Transverse colon (tissue), 4 donors: ENCODE measurements at regions not wholly inside any gene's neighbourhood (a gene's known extent, or its start where the extent isn't known, plus 50 kb on each side); places are given as distances from the start of the nearest gene placed in this dataset.

Experiments
- DNase-seq: peaks from one replicate; pipeline ENCODE4 v3.0.0-alpha.2; 2019
- H3K27ac ChIP-seq, 4 donors: fragments of 200-600 bp; sonication (generic); 2 replicates each; pipeline ENCODE4 v1.5.1; 2016 to 2018; ENCODE audit warnings: inconsistent platforms in 4 of 4
- H3K27me3 ChIP-seq: fragments of 200-600 bp; sonication (generic); 2 replicates; pipeline ENCODE4 v1.5.1; 2017; ENCODE audit warnings: inconsistent platforms
- H3K36me3 ChIP-seq, 4 donors: fragments of 200-600 bp; sonication (generic); 2 replicates each; pipeline ENCODE4 v1.5.1; 2017 to 2019; ENCODE audit warnings: inconsistent platforms in 4 of 4
- H3K4me1 ChIP-seq, 4 donors: fragments of 200-600 bp; sonication (generic); 2 replicates each; pipeline ENCODE4 v1.5.1; 2017 to 2020; ENCODE audit warnings: inconsistent platforms in 4 of 4
- H3K4me3 ChIP-seq, 4 donors: fragments of 200-600 bp; sonication (generic); 1 replicate in 1 of 4; 2 replicates in 3 of 4; pipeline versions ENCODE4 v1.5.1 to v1.6.1; 2017 to 2019; ENCODE audit warnings: inconsistent platforms in 4 of 4
- H3K9me3 ChIP-seq, 2 donors: fragments of 200-600 bp; sonication (generic); 2 replicates each; pipeline ENCODE4 v1.5.1; 2017 to 2019; ENCODE audit warnings: inconsistent platforms in 2 of 2
- CTCF ChIP-seq, 5 experiments: fragments of 200-600 bp in 3 of 5; fragments of 450-650 bp in 2 of 5; sonication (generic) in 3 of 5; IDR thresholded peaks; 1 replicate in 2 of 5; 2 replicates in 3 of 5; pipeline ENCODE4 v1.5.1; 2016 to 2017; ENCODE audit warnings: antibody characterized with exemption in 5 of 5, inconsistent platforms in 3 of 5, mild to moderate bottlenecking in 2 of 5, moderate library complexity in 1 of 5
- EP300 ChIP-seq: sonication (generic); formaldehyde crosslinking; IDR thresholded peaks from one replicate; pipeline ENCODE4 v1.6.1; 2017; ENCODE audit warnings: antibody characterized with exemption, low read depth
- POLR2A ChIP-seq: fragments of 450-650 bp; IDR thresholded peaks from one replicate; pipeline ENCODE4 v1.6.1; 2016; ENCODE audit warnings: antibody characterized with exemption, mild to moderate bottlenecking, moderate library complexity
- POLR2AphosphoS5 ChIP-seq, 3 donors: sonication (generic); formaldehyde crosslinking; IDR thresholded peaks; one replicate each; pipeline ENCODE4 v1.6.1; 2016; ENCODE audit warnings: antibody characterized with exemption in 3 of 3
- WGBS, 2 donors: methylation state at CpG; one replicate each; pipeline ENCODE4 v1.1.5; 2018; ENCODE audit warnings: low coverage in 1 of 2; 5-methylcytosine and 5-hydroxymethylcytosine counted together
- in situ Hi-C, 4 donors: fragments of 200-750 bp; cut with MboI; loops; one replicate each; pipeline versions ENCODE4 v1.15.0 to v1.15.1; 2017; ENCODE audit warnings: low sequenced_read_pairs in 3 of 4, low pct_ligation_motif_present in 1 of 4, low pct_unique_long_range_greater_than_20kb in 1 of 4
- intact Hi-C: fragments of 100-400 bp; cut with DNase I; formaldehyde crosslinking; loops from one replicate; pipeline ENCODE4 v1.15.1; 2023; ENCODE audit warnings: low total_unique reads

- intact Hi-C loops, result no loop called here
- peaks cover 0 to 5% (median 0%) of the 10 kb centered on the region in 4 donors for H3K4me1 ChIP-seq
- H3K36me3 ChIP-seq, result no peaks in the 10 kb centered on the region
- no peaks in the 10 kb centered on the region for H3K27me3 ChIP-seq
- H3K9me3 ChIP-seq, result no peaks in the 10 kb centered on the region
- in situ Hi-C loops, result no loop called here
- no peak for TF ChIP-seq CTCF (IDR thresholded peaks at IDR 0.05)
- TF ChIP-seq POLR2AphosphoS5 (IDR thresholded peaks at IDR 0.05), result no peak
- TF ChIP-seq POLR2A, result no peak
- no peak for TF ChIP-seq EP300
- no peak overlapping the region for H3K4me3 ChIP-seq
- no peak overlapping the region for H3K27ac ChIP-seq
- DNase-seq, result no peak
- 86 to 96% methylated on average over 2 to 5 of the region's 5 CpGs for WGBS, 2 donors
Observed at GRCh38 chr3:23656821-23657220, 148.9 kb upstream of the UBE2E1 start.

- WGBS, 2 donors, result 96 to 97% methylated on average over 3 of the region's 3 CpGs
- no peak for DNase-seq
- Histone ChIP-seq H3K4me3 (no peak overlapping the region), H3K4me1 (peaks cover 0 to 6% (median 0%) of the 10 kb centered on the region in 4 donors), H3K27ac (no peak overlapping the region), H3K36me3 (no peaks in the 10 kb centered on the region), H3K27me3 (no peaks in the 10 kb centered on the region), H3K9me3 (no peaks in the 10 kb centered on the region)
- no peak for TF ChIP-seq POLR2A
- no peak for TF ChIP-seq POLR2AphosphoS5 (IDR thresholded peaks at IDR 0.05)
- no peak for TF ChIP-seq EP300
- TF ChIP-seq CTCF (IDR thresholded peaks at IDR 0.05), result no peak
- in situ Hi-C loops, result no loop called here
- intact Hi-C loops, result no loop called here
Observed at GRCh38 chr3:23657647-23658046, 148.1 kb upstream of the UBE2E1 start.

- in situ Hi-C loops, result no loop called here
Observed at GRCh38 chr3:23659274-23659673, 146.5 kb upstream of the UBE2E1 start.

GRCh38 chr3:23659840-23660430 lies 145.8 kb upstream of the UBE2E1 start:
- H3K9me3 ChIP-seq, result no peaks in the 10 kb centered on the region
- no peak overlapping the region for H3K27ac ChIP-seq
- in situ Hi-C loops (no loop called here), intact Hi-C loops (no loop called here)
- 76 to 77% methylated on average over 5 of the region's 5 CpGs for WGBS, 2 donors
- no peaks in the 10 kb centered on the region for H3K36me3 ChIP-seq
- TF ChIP-seq CTCF (IDR thresholded peaks at IDR 0.05), result no peak
- H3K4me3 ChIP-seq, result no peak overlapping the region
- H3K27me3 ChIP-seq, result no peaks in the 10 kb centered on the region
- peaks cover 0 to 14% (median 2%) of the 10 kb centered on the region in 4 donors for H3K4me1 ChIP-seq
- DNase-seq, result no peak

More at GRCh38 chr3:23659274-23659673, 146.5 kb upstream of the UBE2E1 start:
- no peak overlapping the region for H3K4me3 ChIP-seq
- H3K36me3 ChIP-seq, result no peaks in the 10 kb centered on the region
- H3K27me3 ChIP-seq, result no peaks in the 10 kb centered on the region
- WGBS, 2 donors, result 55 to 60% methylated on average over 7 to 8 of the region's 8 CpGs
- no peak overlapping the region for H3K27ac ChIP-seq
- H3K9me3 ChIP-seq, result no peaks in the 10 kb centered on the region
- no peak for TF ChIP-seq POLR2AphosphoS5 (IDR thresholded peaks at IDR 0.05)
- TF ChIP-seq CTCF (IDR thresholded peaks at IDR 0.05), result no peak
- no peak for TF ChIP-seq EP300
- no peak for TF ChIP-seq POLR2A
- H3K4me1 ChIP-seq, result peaks cover 0 to 14% (median 2%) of the 10 kb centered on the region in 4 donors
- no peak for DNase-seq
- intact Hi-C loops, result no loop called here
